Tibial artery (tissue), 4 donors: ENCODE measurements at regions not wholly inside any gene's neighbourhood (a gene's known extent, or its start where the extent isn't known, plus 50 kb on each side); places are given as distances from the start of the nearest gene placed in this dataset.

ENCODE experiments used
- DNase-seq, 2 donors: peaks; one replicate each; pipeline ENCODE4 v3.0.0-alpha.2; 2019
- H3K27ac ChIP-seq, 2 donors: fragments of 200-600 bp; sonication (generic) in 1 of 2; 1 replicate in 1 of 2; 2 replicates in 1 of 2; pipeline ENCODE4 v1.5.1; 2018 to 2019; ENCODE audit warnings: mild to moderate bottlenecking in 1 of 2
- H3K27me3 ChIP-seq, 2 donors: fragments of 200-600 bp; sonication (generic) in 1 of 2; one replicate each; pipeline versions ENCODE4 v1.5.1 to v1.6.0; 2016 to 2019
- H3K36me3 ChIP-seq, 3 donors: fragments of 200-600 bp; sonication (generic) in 2 of 3; one replicate each; pipeline ENCODE4 v1.5.1; 2016 to 2019; ENCODE audit warnings: mild to moderate bottlenecking in 2 of 3
- H3K4me1 ChIP-seq, 4 donors: fragments of 200-600 bp; sonication (generic) in 2 of 4; 1 replicate in 3 of 4; 2 replicates in 1 of 4; pipeline ENCODE4 v1.5.1; 2016 to 2019
- H3K4me3 ChIP-seq, 2 donors: fragments of 200-600 bp; sonication (generic) in 1 of 2; 1 replicate in 1 of 2; 2 replicates in 1 of 2; pipeline ENCODE4 v1.5.1; 2018 to 2019; ENCODE audit warnings: mild to moderate bottlenecking in 2 of 2
- H3K9me3 ChIP-seq, 3 donors: fragments of 200-600 bp; sonication (generic) in 1 of 3; one replicate each; pipeline ENCODE4 v1.5.1; 2016 to 2019
- CTCF ChIP-seq, 2 experiments: fragments of 200-600 bp in 1 of 2; fragments of 450-650 bp in 1 of 2; IDR thresholded peaks; one replicate each; pipeline ENCODE4 v1.5.1; 2017 to 2019; ENCODE audit warnings: antibody characterized with exemption in 2 of 2, mild to moderate bottlenecking in 1 of 2, moderate library complexity in 1 of 2
- intact Hi-C: fragments of 100-400 bp; cut with DNase I; formaldehyde crosslinking; loops from one replicate; pipeline ENCODE4 v1.15.0; 2023; ENCODE audit warnings: low total_unique reads

DNA sequence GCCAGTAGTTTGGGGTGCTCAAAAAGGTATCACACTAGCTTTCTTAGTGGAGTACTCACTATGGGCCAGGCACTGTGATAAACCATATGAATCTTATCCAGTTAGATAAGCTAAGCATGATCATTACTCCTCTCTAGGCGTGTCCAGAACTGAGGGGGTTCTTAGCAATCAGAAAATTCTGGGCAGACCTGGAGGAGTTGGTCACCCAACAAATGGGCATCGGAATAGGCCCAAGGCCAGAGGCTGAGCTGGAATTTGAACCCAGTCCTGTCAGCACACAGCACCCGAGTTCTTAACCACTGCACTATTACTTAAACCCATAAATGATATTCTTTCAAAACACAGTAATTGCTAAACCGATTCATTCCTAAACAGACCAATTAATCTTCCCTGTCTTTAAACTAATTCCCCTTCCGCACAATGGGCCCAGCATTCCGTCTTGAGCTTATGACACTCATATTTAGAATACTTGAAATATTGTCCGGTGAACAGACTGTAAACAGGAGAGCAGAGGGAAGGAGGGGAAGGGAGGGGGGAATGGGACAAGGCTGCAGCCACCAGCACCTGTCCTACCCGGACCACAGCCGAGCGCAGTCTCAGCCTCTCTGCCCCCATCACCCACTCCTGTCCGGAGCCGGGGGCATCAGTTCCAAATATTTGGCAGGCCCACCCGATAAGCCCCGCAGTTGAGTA, 113.0 kb upstream of the GADD45A start:
- no peak for DNase-seq
- Histone ChIP-seq H3K27me3 (no peaks in the 10 kb centered on the region), H3K27ac (no peak overlapping the region), H3K4me3 (no peak overlapping the region), H3K4me1 (peaks cover 0 to 27% (median 4%) of the 10 kb centered on the region in 4 donors), H3K9me3 (no peaks in the 10 kb centered on the region), H3K36me3 (no peaks in the 10 kb centered on the region)
- no peak for TF ChIP-seq CTCF (IDR thresholded peaks at IDR 0.05)
- intact Hi-C loops: no loop called here

- Histone ChIP-seq H3K9me3 (no peaks in the 10 kb centered on the region), H3K4me3 (no peak overlapping the region), H3K36me3 (no peaks in the 10 kb centered on the region), H3K27me3 (no peaks in the 10 kb centered on the region), H3K4me1 (peaks cover 0 to 27% (median 4%) of the 10 kb centered on the region in 4 donors), H3K27ac (no peak overlapping the region)
- no peak for DNase-seq
- no peak for TF ChIP-seq CTCF (IDR thresholded peaks at IDR 0.05)
- intact Hi-C loops: no loop called here
Observed at GRCh38 chr1:67572594-67573221, 112.3 kb upstream of the GADD45A start.

DNA sequence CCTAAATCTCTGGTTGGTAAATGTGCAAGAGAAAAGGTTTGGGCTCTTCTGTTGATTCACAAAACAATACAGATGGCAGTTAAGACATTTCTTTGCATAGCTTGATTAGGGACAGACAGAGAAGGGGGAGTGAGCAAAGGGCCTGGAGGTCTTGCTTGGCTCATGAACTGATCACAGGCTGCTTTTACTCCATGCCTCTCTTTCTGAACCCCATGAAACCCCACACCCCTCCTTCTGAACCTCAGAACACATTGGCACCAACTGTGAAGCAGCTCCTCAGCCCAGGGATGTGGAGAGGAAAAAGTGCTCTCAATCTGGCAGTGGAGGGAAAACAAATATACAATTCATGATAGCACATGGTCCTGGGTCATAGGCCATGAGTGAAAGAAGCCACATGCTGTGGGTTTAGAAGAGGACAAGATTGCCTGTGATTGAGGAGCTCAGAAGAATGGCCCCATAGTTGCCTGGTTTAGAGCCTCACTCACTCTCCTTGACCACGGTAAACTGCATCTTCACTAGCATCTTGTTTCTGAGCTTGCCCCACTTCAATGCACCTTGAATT, 111.6 kb upstream of the GADD45A start:
- Histone ChIP-seq H3K27ac (no peak overlapping the region), H3K9me3 (no peaks in the 10 kb centered on the region), H3K36me3 (no peaks in the 10 kb centered on the region), H3K4me1 (peaks cover 0 to 27% (median 4%) of the 10 kb centered on the region in 4 donors), H3K27me3 (no peaks in the 10 kb centered on the region), H3K4me3 (no peak overlapping the region)
- TF ChIP-seq CTCF (IDR thresholded peaks at IDR 0.05): no peak
- no peak for DNase-seq
- intact Hi-C loops: no loop called here

GRCh38 chr1:67574221-67574620, 110.8 kb upstream of the GADD45A start:
- no peak for DNase-seq
- peaks cover 0 to 27% (median 4%) of the 10 kb centered on the region in 4 donors for H3K4me1 ChIP-seq
- H3K36me3 ChIP-seq: no peaks in the 10 kb centered on the region
- H3K27me3 ChIP-seq: no peaks in the 10 kb centered on the region
- no peak overlapping the region for H3K4me3 ChIP-seq
- H3K27ac ChIP-seq: no peak overlapping the region
- H3K9me3 ChIP-seq: no peaks in the 10 kb centered on the region
- intact Hi-C loops: no loop called here
- no peak for TF ChIP-seq CTCF (IDR thresholded peaks at IDR 0.05)

DNA sequence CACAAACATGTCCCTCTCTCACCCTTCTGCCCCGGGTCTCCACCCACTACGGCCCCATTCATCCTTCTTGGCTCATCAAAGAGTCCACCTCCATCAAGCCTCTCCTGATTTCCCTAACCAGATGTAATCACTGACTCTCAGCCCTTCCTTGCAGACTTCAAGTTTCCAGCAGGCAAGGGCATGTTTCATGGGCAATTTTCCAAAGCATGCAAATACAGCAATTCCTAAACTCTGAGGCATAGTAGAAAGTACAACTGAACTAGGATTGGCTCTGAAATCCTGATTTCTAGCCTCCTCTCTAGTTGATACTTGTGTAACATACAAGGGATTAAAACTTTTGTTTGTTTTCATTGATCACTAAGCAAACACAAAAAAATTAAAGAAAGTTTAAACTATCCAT, 109.1 kb upstream of the GADD45A start:
- H3K9me3 ChIP-seq: no peaks in the 10 kb centered on the region
- peaks cover 0 to 14% (median under 1%) of the 10 kb centered on the region in 4 donors for H3K4me1 ChIP-seq
- H3K27me3 ChIP-seq: no peaks in the 10 kb centered on the region
- H3K36me3 ChIP-seq: no peaks in the 10 kb centered on the region
- H3K27ac ChIP-seq: no peak overlapping the region
- DNase-seq: no peak
- no peak for TF ChIP-seq CTCF (IDR thresholded peaks at IDR 0.05)
- intact Hi-C loops: no loop called here
- no peak overlapping the region for H3K4me3 ChIP-seq
